HepG2 (cell line): ENCODE measurements at regions not wholly inside any gene's neighbourhood (a gene's known extent, or its start where the extent isn't known, plus 50 kb on each side); places are given as distances from the start of the nearest gene placed in this dataset.

Source experiments
- ATF7-NPFF ChIP-seq: sonication (generic); formaldehyde crosslinking; IDR thresholded peaks from 2 replicates; pipeline ENCODE4 v1.8.1; 2023; ENCODE audit warnings: mild to moderate bottlenecking, low read depth, missing genetic modification reagents, moderate library complexity
- FIP1L1 ChIP-seq: fragments of 200-400 bp; formaldehyde crosslinking; IDR thresholded peaks from 2 replicates; pipeline ENCODE4 v1.6.1; 2018; ENCODE audit warnings: low read depth, mild to moderate bottlenecking, low read length, moderate library complexity, borderline replicate concordance; ENCODE audit not compliant: insufficient read depth
- NR2F2 ChIP-seq: IDR thresholded peaks from 2 replicates; pipeline ENCODE4 v1.6.1; 2012; ENCODE audit warnings: low read depth, inconsistent platforms, borderline replicate concordance
- PAF1 ChIP-seq: IDR thresholded peaks from 2 replicates; pipeline ENCODE4 v1.6.1; 2016; ENCODE audit warnings: missing genetic modification reagents, missing compliant biosample characterization
- SRY ChIP-seq: sonication (generic); formaldehyde crosslinking; IDR thresholded peaks from 2 replicates; pipeline ENCODE4 v1.8.0; 2022; ENCODE audit warnings: mild to moderate bottlenecking, missing genetic modification reagents
- TEAD2 ChIP-seq: sonication (generic); formaldehyde crosslinking; IDR thresholded peaks from 2 replicates; pipeline ENCODE4 v1.9.0; 2021; ENCODE audit warnings: missing genetic modification reagents
- TGIF2 ChIP-seq: IDR thresholded peaks from 2 replicates; pipeline ENCODE4 v1.6.1; 2016; ENCODE audit warnings: control low read depth, missing compliant biosample characterization
- ZFP90 ChIP-seq: sonication (generic); formaldehyde crosslinking; IDR thresholded peaks from 2 replicates; pipeline ENCODE4 v1.8.0; 2022; ENCODE audit warnings: missing genetic modification reagents, mild to moderate bottlenecking, inconsistent platforms, borderline replicate concordance
- ZNF781 ChIP-seq: sonication (generic); formaldehyde crosslinking; IDR thresholded peaks from 2 replicates; pipeline ENCODE4 v1.5.1; 2020; ENCODE audit warnings: borderline replicate concordance, mild to moderate bottlenecking, missing genetic modification reagents; ENCODE audit errors: not compliant biosample characterization
- TF ChIP-seq, protein P1 (sequence below): sonication (generic); formaldehyde crosslinking; IDR thresholded peaks from 2 replicates; pipeline ENCODE4 v1.9.0; 2021; ENCODE audit warnings: missing genetic modification reagents, borderline replicate concordance
- TF ChIP-seq, protein P2 (sequence below): sonication (generic); formaldehyde crosslinking; IDR thresholded peaks from 2 replicates; pipeline ENCODE4 v1.4.0; 2020; ENCODE audit warnings: missing genetic modification reagents
- TF ChIP-seq, protein P3 (sequence below): sonication (generic); formaldehyde crosslinking; IDR thresholded peaks from 2 replicates; pipeline ENCODE4 v1.4.0; 2020; ENCODE audit warnings: missing genetic modification reagents
- TF ChIP-seq, protein P4 (sequence below): IDR thresholded peaks from 2 replicates; pipeline ENCODE4 v1.6.1; 2016; ENCODE audit warnings: mild to moderate bottlenecking, missing biosample characterization, missing genetic modification reagents
- TF ChIP-seq, protein P5 (sequence below): sonication (generic); formaldehyde crosslinking; IDR thresholded peaks from 2 replicates; pipeline ENCODE4 v1.8.0; 2022; ENCODE audit warnings: missing genetic modification reagents, mild to moderate bottlenecking, borderline replicate concordance

DNA sequence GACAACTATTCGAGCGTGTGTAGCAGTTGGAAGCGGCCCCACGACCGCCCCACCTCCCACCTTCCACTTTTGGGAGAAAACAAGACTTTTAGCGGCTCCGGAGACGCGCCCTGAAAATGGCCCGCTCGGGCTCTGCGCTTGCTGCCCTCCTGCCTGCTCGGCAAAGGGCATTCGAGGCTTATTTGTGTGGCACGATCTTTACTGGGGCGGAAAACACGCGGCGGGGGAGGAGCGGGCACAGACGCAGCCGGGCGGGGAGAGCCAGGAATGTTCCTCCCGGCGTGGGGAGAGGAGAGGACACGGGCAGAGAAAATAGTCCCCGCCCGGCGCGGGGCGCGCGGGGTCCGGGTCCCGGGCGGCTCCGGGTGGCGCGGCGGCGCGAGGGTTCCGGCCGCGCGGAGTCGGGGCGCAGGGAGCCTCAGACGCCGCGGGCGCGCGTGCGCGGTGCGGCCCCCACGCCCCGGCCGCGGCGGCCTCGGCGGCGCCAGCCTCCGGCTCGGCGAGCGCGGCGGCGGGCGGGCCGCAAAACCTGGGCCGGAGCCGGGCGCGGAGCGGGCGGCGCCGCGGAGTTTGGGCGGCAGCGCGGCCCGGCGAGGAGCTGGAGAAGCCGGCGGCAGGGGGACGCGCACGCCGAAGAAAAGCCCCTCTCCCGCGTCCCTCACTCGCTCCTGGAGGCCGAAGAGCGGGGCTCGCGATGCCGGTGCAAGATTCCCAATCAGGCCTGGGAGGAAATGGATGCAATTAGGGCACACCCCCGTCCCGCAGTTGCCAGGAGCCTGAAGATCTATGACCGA, 90.0 kb upstream of the ARID1B start (continued):
- TF ChIP-seq TEAD2 (CRISPR knock-in tag) (no peak), NR2F2 (no peak), ZFP90 (no peak), ZNF781 (peak; percentile 72), SRY (peak; percentile 73), ATF7-NPFF (no peak; the same call in 1 of the 2 replicates), FIP1L1 (peak; percentile 66; the same call in 1 of the 2 replicates), TGIF2 (peak; percentile 44; the same call in 1 of the 2 replicates), PAF1 (CRISPR knock-in tag) (no peak)
- TF ChIP-seq, protein P1, sequence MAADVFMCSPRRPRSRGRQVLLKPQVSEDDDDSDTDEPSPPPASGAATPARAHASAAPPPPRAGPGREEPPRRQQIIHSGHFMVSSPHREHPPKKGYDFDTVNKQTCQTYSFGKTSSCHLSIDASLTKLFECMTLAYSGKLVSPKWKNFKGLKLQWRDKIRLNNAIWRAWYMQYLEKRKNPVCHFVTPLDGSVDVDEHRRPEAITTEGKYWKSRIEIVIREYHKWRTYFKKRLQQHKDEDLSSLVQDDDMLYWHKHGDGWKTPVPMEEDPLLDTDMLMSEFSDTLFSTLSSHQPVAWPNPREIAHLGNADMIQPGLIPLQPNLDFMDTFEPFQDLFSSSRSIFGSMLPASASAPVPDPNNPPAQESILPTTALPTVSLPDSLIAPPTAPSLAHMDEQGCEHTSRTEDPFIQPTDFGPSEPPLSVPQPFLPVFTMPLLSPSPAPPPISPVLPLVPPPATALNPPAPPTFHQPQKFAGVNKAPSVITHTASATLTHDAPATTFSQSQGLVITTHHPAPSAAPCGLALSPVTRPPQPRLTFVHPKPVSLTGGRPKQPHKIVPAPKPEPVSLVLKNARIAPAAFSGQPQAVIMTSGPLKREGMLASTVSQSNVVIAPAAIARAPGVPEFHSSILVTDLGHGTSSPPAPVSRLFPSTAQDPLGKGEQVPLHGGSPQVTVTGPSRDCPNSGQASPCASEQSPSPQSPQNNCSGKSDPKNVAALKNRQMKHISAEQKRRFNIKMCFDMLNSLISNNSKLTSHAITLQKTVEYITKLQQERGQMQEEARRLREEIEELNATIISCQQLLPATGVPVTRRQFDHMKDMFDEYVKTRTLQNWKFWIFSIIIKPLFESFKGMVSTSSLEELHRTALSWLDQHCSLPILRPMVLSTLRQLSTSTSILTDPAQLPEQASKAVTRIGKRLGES (CRISPR knock-in tag) = no peak
- TF ChIP-seq, protein P2, sequence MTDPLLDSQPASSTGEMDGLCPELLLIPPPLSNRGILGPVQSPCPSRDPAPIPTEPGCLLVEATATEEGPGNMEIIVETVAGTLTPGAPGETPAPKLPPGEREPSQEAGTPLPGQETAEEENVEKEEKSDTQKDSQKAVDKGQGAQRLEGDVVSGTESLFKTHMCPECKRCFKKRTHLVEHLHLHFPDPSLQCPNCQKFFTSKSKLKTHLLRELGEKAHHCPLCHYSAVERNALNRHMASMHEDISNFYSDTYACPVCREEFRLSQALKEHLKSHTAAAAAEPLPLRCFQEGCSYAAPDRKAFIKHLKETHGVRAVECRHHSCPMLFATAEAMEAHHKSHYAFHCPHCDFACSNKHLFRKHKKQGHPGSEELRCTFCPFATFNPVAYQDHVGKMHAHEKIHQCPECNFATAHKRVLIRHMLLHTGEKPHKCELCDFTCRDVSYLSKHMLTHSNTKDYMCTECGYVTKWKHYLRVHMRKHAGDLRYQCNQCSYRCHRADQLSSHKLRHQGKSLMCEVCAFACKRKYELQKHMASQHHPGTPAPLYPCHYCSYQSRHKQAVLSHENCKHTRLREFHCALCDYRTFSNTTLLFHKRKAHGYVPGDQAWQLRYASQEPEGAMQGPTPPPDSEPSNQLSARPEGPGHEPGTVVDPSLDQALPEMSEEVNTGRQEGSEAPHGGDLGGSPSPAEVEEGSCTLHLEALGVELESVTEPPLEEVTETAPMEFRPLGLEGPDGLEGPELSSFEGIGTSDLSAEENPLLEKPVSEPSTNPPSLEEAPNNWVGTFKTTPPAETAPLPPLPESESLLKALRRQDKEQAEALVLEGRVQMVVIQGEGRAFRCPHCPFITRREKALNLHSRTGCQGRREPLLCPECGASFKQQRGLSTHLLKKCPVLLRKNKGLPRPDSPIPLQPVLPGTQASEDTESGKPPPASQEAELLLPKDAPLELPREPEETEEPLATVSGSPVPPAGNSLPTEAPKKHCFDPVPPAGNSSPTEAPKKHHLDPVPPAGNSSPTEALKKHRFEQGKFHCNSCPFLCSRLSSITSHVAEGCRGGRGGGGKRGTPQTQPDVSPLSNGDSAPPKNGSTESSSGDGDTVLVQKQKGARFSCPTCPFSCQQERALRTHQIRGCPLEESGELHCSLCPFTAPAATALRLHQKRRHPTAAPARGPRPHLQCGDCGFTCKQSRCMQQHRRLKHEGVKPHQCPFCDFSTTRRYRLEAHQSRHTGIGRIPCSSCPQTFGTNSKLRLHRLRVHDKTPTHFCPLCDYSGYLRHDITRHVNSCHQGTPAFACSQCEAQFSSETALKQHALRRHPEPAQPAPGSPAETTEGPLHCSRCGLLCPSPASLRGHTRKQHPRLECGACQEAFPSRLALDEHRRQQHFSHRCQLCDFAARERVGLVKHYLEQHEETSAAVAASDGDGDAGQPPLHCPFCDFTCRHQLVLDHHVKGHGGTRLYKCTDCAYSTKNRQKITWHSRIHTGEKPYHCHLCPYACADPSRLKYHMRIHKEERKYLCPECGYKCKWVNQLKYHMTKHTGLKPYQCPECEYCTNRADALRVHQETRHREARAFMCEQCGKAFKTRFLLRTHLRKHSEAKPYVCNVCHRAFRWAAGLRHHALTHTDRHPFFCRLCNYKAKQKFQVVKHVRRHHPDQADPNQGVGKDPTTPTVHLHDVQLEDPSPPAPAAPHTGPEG (CRISPR knock-in tag) = peak; percentile 56; the same call in 1 of the 2 replicates
- TF ChIP-seq, protein P3, sequence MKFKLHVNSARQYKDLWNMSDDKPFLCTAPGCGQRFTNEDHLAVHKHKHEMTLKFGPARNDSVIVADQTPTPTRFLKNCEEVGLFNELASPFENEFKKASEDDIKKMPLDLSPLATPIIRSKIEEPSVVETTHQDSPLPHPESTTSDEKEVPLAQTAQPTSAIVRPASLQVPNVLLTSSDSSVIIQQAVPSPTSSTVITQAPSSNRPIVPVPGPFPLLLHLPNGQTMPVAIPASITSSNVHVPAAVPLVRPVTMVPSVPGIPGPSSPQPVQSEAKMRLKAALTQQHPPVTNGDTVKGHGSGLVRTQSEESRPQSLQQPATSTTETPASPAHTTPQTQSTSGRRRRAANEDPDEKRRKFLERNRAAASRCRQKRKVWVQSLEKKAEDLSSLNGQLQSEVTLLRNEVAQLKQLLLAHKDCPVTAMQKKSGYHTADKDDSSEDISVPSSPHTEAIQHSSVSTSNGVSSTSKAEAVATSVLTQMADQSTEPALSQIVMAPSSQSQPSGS (CRISPR knock-in tag) = no peak
- TF ChIP-seq, protein P4, sequence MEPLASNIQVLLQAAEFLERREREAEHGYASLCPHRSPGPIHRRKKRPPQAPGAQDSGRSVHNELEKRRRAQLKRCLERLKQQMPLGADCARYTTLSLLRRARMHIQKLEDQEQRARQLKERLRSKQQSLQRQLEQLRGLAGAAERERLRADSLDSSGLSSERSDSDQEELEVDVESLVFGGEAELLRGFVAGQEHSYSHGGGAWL (CRISPR knock-in tag) = peak; percentile 65; the same call in 1 of the 2 replicates
- TF ChIP-seq, protein P5, sequence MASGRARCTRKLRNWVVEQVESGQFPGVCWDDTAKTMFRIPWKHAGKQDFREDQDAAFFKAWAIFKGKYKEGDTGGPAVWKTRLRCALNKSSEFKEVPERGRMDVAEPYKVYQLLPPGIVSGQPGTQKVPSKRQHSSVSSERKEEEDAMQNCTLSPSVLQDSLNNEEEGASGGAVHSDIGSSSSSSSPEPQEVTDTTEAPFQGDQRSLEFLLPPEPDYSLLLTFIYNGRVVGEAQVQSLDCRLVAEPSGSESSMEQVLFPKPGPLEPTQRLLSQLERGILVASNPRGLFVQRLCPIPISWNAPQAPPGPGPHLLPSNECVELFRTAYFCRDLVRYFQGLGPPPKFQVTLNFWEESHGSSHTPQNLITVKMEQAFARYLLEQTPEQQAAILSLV (CRISPR knock-in tag) = 0 out of 2 replicates have a peak, but pooled peaks have one; percentile 52
